Cardiac septum (tissue), 1 donor: ENCODE measurements at regions not wholly inside any gene's neighbourhood (a gene's known extent, or its start where the extent isn't known, plus 50 kb on each side); places are given as distances from the start of the nearest gene placed in this dataset.
"Not testable (repeated sequence)": the region's sequence is repeated elsewhere in the genome, so short reads cannot be mapped to it uniquely, and the experiment has no call there.

Experiments
- DNase-seq: peaks from one replicate; pipeline ENCODE4 v3.0.0-alpha.2; 2020; ENCODE audit warnings: low spot score
- intact Hi-C: fragments of 100-400 bp; cut with DNase I; formaldehyde crosslinking; loops from one replicate; pipeline ENCODE4 v1.14.0; 2022
- donor health status: DM: no; HTN: no; CAD: no.

GRCh38 chr3:150330174-150330573, 77.9 kb upstream of the TSC22D2 start:
- intact Hi-C loops: no loop called here
- no peak for DNase-seq

DNA sequence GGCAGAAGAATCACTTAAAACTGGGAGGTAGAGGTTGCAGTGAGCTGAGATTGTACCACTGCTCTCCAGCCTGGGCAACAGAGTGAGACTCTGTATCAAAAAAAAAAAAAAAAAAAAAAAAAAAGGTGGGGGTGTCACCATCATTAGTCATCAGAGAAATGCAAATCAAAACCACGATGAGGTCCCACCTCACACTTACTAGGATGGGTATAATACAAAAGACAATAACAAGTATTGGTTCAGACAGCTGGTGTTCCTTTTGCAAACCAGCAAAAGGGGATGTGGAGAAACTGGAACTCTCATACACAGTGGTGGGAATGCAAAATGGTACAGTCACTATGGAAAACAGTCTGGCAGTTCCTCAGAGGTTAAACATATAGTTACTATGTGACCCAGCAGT, 78.7 kb upstream of the TSC22D2 start:
- intact Hi-C loops: no loop called here
- DNase-seq: no peak

DNA sequence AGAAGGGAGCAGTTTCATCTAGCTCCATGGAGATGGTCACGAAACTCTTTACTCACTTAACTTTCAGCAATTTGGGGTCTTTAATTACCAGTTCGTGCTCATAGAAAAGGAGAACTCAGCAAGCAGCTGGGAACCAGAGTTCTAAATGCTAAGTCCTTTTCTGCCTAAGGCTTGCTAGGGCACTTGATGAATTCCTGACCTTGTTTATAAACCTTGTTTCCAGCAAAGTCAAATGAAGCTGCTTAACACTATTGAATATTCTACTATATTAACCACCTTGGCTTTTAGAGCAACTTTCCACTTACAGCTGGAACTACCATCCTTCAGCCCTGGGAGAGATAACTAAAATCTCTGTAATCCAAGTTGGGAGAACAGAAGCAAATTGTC, 79.5 kb upstream of the TSC22D2 start:
- DNase-seq: no peak
- intact Hi-C loops: no loop called here

DNA sequence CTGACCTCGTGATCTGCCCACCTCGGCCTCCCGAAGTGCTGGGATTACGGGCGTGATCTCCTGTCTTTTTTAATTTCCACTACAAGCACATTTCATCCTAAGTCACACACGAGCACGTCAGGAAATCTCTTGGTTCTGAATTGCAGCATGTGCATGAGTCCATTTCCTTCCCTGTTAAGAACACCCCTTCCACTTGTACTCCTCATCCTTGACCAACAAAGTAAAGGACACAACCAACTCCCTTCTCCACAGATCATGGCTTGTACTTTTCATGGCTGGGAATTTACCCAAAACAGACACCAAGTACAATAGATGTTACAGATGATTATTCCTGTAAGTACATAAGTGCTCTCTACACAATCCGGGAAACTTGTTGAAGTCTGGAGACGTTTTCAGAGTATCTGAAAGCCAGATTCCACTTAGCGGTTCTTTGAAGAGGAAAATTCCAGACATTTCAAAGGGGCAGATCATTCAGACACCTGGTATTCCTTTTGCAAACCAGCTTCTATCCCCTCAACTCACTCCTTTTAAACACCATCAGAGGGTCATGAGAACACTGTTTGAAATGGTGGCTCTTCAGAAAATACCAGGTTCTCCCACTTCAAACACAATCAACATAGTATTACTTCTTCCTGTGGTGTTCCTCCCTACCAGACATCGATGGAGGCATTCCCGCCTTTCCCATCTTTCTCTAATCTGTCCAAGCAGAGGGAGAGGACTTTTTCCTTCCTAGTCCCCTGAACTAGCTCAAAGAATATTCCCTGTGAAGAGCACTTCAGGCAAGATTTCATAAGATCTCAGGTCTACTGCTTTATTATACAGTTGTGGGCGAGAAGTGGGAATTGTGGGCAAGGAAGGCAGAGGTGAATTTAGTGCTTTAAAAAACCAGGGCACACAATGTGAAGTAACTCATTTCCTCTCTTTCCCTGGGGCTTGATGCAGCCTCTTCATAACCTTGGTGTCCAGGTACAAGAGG, 80.1 kb upstream of the TSC22D2 start:
- DNase-seq: no peak
- intact Hi-C loops: no loop called here

DNA sequence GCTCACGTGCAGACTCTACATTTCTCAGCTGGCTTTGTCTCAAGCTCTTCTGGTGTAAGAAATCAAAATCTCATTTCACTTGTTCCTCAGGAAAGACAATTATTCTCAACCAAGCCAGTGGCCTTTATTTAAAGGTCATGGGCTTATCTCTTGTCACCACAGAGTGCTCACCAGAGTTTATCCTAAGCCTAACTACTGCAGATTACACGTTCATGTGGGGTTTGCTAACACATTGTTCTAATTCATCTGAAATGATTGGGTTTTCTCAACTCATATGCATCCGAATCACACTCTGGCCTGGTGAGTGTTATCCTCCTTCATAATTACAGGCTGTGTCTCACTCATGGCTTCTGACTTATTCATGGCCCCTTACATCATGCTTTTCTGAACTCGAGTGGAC, 83.3 kb upstream of the TSC22D2 start:
- DNase-seq: no peak
- intact Hi-C loops: no loop called here

- intact Hi-C loops: no loop called here
- no peak for DNase-seq
Measured at GRCh38 chr3:150324245-150324644, 83.9 kb upstream of the TSC22D2 start.

DNA sequence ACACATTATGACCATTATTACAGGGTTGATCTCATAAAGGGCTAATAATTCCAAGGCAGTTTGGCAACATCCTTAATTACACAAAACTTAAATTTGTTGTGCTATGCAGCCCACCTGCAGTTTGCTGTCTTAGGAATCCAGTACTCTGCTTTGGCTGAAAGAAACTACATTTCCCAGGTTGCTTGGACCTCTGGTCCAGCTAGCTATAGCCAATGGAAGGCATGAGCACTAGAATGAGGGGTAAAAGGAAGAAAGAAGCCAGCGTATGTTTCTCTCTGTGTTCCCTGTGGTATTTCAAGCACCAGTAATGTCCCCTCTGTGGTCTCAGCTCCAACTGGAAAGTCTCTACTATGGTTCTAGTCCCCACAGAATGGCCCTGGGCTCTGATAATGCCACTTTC, 84.3 kb upstream of the TSC22D2 start:
- intact Hi-C loops: no loop called here
- DNase-seq: no peak

DNA sequence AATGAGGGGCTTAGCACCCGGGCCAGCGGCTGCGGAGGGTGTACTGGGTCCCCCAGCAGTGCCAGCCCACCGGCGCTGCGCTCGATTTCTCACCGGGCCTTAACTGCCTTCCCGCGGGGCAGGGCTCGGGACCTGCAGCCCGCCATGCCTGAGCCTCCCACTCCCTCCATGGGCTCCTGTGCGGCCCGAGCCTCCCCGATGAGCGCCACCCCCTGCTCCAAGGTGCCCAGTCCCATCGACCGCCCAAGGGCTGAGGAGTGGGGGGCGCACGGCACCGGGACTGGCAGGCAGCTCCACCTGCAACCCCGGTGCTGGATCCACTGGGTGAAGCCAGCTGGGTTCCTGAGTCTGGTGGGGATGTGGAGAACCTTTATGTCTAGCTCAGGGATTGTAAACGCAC, 85.0 kb upstream of the TSC22D2 start:
- intact Hi-C loops, DNase-seq: not testable (repeated sequence)

DNA sequence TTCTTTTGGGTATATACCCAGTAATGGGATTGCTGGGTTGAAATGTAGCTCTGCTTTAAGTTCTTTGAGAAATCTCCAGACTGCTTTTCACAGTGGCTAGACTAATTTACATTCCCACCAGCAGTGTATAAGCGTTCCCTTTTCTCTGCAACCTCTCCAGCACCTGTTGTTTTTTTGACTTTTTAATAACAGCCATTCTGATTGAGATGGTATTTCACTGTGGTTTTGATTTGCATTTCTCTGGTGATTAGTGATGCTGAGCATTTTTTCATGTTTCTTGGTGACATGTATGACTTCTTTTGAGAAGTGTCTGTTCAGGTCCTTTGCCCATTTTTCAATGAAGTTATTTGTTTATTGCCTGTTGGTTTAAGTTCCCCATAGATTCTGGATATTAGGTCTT, 87.1 kb upstream of the TSC22D2 start:
- DNase-seq, intact Hi-C loops: not testable (repeated sequence)

DNA sequence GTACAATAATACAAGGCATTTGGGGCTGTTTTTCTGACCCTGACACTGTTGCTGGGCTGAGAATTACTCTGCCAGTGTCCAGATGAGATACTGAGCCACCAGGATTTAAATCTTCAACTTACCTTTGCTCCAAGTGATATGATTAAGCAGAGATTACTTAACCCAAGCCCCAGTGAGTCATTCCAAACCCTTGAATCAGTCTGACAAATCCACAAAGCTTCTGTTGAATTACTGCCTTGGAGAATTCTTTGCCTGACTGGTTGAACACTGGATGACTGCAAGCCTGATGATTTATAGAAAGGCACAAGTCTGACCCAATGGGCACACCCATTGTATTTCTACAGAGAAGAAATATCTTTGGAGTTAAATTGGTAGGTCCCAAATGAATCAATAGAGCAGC, 88.2 kb upstream of the TSC22D2 start:
- intact Hi-C loops: no loop called here

GRCh38 chr3:150317469-150317868, 90.6 kb upstream of the TSC22D2 start:
- no peak for DNase-seq

More for the DNA sequence above, 88.2 kb upstream of the TSC22D2 start:
- DNase-seq: no peak

GRCh38 chr3:150315721-150316120, 92.4 kb upstream of the TSC22D2 start:
- no peak for DNase-seq
- intact Hi-C loops: no loop called here

More at GRCh38 chr3:150317469-150317868, 90.6 kb upstream of the TSC22D2 start:
- intact Hi-C loops: no loop called here

DNA sequence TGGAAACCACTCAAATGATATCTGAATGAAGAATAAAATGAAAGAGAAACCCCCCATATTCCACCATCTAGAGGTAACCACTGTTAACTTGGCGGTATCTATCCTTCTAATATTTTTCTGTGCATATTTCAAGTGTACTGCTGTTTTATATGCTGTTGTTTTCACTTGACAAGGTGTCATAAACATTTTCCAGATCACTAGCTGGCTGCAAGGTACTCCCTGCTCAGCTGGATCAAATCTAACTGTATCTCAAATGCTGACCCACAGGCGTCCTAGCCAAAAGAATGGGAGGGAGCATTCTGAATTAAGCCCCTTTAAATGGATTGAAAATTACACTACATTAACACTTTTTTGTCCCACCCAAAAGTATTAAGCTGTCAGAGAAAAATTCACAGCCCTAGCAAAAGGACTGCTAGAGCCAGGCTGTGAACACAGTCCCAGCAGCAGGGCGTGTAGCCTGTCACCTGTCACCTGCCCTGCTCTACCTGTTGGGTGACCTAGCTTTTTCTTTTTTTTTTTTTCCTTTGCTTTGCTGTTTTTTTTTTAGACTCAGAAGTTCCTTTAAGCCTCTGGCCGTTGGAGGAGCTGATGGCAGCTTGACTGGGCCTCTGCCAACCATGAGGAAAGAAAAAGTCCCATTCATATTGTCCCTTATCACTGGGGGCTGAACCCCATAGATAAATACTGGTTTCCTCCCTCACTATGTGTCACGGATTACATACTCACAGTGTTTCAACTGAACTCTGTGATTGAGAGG, 93.7 kb upstream of the TSC22D2 start:
- intact Hi-C loops: no loop called here
- DNase-seq: no peak

- intact Hi-C loops: no loop called here
- DNase-seq: no peak
Measured at GRCh38 chr3:150312018-150312657, 96.0 kb upstream of the TSC22D2 start.

DNA sequence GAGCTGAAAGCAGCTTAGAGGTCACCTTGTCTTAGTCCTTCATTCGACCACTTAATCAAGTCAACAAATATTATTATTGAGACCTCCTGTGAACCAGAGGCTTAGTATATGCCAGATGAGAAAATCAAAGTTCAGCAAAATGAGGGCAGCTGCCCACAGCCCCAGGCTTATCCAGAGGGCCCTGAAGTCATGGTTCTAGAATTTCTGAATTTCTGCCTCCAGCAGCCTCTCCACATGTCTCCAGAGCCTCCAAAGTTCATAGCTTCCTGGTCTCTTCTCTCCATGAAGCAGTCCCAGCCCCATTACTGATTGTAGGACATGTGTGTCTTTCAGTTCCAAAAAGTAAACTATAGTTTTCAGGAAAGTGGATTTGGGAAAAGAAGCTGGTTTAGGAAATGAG, 96.9 kb upstream of the TSC22D2 start:
- intact Hi-C loops: no loop called here
- no peak for DNase-seq

GRCh38 chr3:150309557-150309956, 98.5 kb upstream of the TSC22D2 start:
- DNase-seq: no peak

DNA sequence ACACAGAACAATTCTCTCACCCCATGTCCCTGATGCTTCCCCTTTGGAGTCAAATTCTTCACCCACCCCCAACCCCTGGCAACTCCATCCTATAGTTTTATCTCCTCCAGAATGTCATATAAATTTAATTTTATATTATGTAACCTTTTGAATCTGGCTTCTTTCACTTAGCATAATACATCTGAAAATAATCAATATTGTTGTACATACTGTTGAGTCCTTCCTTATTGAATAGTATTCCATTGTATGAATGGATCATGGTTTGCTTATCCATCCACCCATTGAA, 98.9 kb upstream of the TSC22D2 start:
- DNase-seq: no peak
- intact Hi-C loops: no loop called here

More at GRCh38 chr3:150309557-150309956, 98.5 kb upstream of the TSC22D2 start:
- intact Hi-C loops: no loop called here

DNA sequence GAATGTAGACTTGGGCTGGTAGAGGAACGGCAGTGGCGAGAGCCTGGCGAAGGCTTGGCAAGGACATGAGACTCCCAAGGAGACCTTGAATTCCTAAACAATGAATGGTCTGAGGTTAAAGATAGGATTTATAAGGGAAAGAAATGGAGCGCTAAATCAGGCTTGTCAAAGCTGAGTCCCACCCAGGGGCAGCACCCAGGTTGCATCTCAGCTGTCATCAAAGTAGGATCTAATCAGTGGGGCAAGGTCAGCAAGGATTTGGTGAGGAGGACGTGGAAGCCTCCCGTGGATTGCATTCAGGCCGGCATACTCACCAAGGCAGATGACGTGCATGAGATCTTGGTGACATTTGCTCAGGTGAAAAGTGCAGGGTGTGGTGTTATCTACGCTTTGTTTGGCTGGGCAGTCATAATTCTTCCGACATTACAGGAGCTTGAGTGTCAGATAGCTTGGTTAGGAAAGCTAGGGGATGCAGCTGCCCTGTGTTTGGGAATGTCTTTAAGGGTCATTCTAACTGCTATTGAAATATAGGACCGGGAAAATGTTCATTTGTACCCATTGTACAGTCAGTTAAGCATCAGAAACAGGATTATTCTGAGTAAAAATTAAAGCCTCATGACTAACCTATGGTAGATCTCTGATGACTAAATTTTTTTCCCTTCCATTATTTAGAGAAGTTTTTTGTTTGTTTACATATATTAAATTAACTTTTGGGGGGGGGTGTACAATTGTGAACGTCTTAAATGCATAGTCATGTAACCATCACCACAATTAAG, 99.4 kb upstream of the TSC22D2 start:
- intact Hi-C loops: no loop called here
- no peak for DNase-seq

DNA sequence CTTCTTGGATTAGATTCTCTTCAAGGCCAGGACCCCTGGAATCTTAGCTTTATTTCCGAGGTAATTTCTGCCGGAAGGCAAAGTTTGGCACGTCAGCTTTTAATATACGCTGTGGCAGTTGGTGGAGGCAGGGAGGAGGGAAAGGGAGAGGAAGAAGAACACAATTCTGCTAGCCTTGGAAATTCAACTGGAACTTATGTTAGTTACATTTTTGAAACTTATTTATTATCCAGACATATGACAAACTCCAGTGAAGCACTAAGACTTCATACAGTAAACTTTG, 100.1 kb upstream of the TSC22D2 start:
- intact Hi-C loops: no loop called here
- no peak for DNase-seq
